ENCODE measurements at regions not wholly inside any gene's neighbourhood (a gene's known extent, or its start where the extent isn't known, plus 50 kb on each side); places are given as distances from the start of the nearest gene placed in this dataset.

DNA sequence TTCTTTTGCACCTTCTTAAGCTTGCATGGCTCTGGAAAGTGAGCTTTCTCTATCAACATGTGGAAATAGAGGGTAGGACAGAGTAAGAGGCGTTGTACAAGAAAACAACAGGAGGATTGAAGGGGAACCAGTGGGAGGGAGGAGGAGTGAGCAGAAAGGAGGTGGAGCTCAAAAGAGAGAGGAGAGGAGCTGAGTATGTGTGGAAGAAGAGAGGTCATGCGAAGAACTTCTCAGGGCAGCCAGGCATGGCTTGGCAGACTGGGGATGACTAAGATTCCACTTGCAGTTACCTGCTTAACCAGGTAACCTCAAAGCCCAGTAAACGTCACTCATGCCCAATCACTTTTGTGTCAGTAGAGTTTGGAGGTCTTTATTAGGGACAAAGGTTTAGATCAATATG lies 105.1 kb downstream of the BCL2L11 start:
- TF ChIP-seq, protein P1, sequence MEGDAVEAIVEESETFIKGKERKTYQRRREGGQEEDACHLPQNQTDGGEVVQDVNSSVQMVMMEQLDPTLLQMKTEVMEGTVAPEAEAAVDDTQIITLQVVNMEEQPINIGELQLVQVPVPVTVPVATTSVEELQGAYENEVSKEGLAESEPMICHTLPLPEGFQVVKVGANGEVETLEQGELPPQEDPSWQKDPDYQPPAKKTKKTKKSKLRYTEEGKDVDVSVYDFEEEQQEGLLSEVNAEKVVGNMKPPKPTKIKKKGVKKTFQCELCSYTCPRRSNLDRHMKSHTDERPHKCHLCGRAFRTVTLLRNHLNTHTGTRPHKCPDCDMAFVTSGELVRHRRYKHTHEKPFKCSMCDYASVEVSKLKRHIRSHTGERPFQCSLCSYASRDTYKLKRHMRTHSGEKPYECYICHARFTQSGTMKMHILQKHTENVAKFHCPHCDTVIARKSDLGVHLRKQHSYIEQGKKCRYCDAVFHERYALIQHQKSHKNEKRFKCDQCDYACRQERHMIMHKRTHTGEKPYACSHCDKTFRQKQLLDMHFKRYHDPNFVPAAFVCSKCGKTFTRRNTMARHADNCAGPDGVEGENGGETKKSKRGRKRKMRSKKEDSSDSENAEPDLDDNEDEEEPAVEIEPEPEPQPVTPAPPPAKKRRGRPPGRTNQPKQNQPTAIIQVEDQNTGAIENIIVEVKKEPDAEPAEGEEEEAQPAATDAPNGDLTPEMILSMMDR (conservative IDR thresholded peaks at IDR 0.05), result no peak
- no peak for TF ChIP-seq ZFX (IDR thresholded peaks at IDR 0.05)
